ENCODE measurements at regions not wholly inside any gene's neighbourhood (a gene's known extent, or its start where the extent isn't known, plus 50 kb on each side); places are given as distances from the start of the nearest gene placed in this dataset.
"Not testable (repeated sequence)": the region's sequence is repeated elsewhere in the genome, so short reads cannot be mapped to it uniquely, and the experiment has no call there.

DNA sequence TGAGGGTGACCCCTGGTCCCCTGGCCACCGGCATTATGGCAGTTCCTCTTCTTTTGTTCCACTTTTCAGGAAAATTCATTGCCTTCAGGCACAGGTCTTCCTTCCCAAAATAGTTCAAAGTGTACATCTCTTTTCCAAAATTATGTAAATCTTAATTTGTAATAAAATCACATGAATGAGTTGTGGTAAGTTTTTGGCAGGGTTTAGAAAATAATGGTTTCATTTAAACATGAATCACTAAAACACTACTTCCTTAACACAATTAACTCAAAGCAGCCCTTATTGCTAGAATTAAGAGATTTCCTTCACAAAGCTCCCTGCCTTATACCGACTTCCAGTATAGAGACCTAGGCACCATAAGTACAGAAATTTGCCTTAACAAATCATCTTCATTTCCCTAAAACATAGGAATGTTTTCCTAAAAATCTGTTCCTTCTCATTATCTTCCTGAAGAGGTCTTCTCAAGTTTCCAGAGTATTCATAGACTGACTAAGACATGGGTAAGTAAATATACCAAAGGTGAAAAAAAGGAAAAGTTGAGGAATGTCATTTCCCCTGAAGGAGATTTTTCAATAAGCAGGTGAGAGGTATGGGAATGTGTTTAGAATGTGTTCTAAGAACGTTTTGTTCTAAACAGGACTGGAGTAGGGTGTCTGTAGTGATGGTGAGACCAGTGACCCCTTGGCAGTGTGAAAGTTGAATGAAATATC, 148.2 kb upstream of the CITED2 start:
- no peaks in the 10 kb centered on the region for H3K36me3 Mint-ChIP-seq
- no peak overlapping the region for H3K27ac Mint-ChIP-seq
- H3K4me1 Mint-ChIP-seq (ENCODE audit: low read depth): peaks cover 4% of the 10 kb centered on the region
- peaks cover 3% of the 10 kb centered on the region for H3K9me3 Mint-ChIP-seq (ENCODE audit: low read depth)
- H3K4me3 Mint-ChIP-seq: no peak overlapping the region
- peaks cover 7% of the 10 kb centered on the region for H3K27me3 Mint-ChIP-seq

DNA sequence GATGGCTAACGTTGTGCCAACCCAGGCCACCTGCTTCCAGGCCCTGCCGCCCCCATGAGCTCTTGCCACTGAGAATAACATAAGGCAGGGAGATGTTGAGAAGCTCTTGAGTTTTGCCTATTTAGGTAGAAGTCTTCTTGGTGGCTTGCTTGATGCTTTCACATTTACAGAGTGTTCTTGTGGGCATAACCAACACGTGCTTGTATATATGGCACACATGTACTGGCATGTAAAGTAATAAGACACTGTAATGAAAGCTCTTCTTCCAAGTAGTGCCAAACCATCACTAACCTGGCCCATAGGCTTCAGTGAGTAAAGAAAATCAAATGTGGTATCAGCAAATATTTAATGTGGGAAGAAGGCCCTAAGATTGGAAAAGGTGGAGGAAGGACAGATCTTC, 146.9 kb upstream of the CITED2 start:
- H3K4me1 Mint-ChIP-seq (ENCODE audit: low read depth): peaks cover 4% of the 10 kb centered on the region
- peaks cover 3% of the 10 kb centered on the region for H3K27me3 Mint-ChIP-seq
- H3K36me3 Mint-ChIP-seq: no peaks in the 10 kb centered on the region
- no peaks in the 10 kb centered on the region for H3K9me3 Mint-ChIP-seq (ENCODE audit: low read depth)
- no peak overlapping the region for H3K4me3 Mint-ChIP-seq
- H3K27ac Mint-ChIP-seq: no peak overlapping the region

DNA sequence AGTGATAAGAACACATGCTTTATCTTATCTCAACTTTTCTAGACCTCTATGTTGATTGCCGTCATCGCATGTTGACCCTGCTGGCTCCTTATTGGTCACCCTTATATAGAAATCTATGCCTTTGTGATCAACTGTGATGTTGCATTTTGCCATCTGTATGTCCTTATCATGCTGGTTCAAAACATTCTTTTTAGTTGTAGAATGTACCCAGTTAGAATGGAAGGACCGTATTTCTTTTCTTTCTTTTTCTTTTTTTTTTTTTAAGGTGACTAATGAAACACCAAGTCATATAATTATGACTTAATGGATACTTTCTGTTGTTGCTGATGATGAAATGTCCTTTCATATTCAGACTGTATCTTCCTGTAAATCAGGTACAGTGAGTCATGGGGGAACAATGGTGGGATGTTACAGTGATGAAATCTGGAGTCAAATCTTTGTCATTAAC, 145.9 kb upstream of the CITED2 start:
- H3K27ac Mint-ChIP-seq: peak overlapping the region; percentile 31
- H3K9me3 Mint-ChIP-seq (ENCODE audit: low read depth): no peaks in the 10 kb centered on the region
- H3K36me3 Mint-ChIP-seq: no peaks in the 10 kb centered on the region

DNA sequence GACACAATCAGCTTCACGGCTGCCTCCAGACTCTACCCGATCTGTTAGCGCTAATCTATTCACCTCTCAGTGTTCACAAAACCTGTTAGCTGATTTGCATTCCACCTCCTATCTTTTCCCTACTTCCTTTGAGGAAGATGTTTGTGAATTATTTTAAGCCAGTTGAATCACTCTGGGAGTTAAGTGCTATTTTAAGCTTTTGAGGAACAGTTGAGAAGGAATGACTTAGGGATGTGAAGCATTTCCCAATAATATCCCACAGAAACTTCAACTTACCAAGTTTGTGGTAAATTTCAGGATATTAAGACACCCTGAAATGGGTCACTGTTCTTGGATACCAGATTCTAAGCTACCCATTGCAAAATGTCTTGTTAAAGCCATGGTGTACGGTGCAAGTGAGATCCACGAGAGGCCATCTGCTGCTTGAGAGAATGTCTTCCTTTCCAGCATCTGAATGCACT, 145.2 kb upstream of the CITED2 start:
- Mint-ChIP-seq H3K36me3 (no peaks in the 10 kb centered on the region), H3K27me3 (peaks cover 1% of the 10 kb centered on the region), H3K4me1 (ENCODE audit: low read depth) (peaks cover 4% of the 10 kb centered on the region), H3K4me3 (no peak overlapping the region), H3K27ac (no peak overlapping the region), H3K9me3 (ENCODE audit: low read depth) (no peaks in the 10 kb centered on the region)

More for the DNA sequence above, 145.9 kb upstream of the CITED2 start:
- no peak overlapping the region for H3K4me3 Mint-ChIP-seq
- peaks cover 4% of the 10 kb centered on the region for H3K4me1 Mint-ChIP-seq (ENCODE audit: low read depth)
- peaks cover 2% of the 10 kb centered on the region for H3K27me3 Mint-ChIP-seq

DNA sequence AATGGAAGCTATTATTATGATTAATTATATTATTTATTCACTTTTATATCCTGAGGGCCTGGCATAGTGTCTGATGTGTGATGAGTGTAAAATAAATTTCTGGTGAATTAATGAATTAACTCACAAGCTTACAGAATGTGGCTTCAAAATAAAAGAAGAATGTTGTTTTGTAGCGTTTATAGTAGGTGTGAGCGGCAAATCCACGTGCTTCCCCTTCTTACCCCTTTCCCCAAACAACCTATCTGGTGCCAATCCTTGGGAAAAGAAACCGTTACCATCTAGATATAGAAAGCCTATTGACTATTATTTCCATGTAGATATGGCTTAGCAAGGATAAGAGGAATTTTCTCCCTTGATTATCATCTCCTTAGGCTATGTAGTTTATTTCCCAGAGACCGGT, 144.6 kb upstream of the CITED2 start:
- Mint-ChIP-seq H3K27me3 (peaks cover 1% of the 10 kb centered on the region), H3K9me3 (ENCODE audit: low read depth) (no peaks in the 10 kb centered on the region), H3K36me3 (no peaks in the 10 kb centered on the region), H3K27ac (no peak overlapping the region), H3K4me1 (ENCODE audit: low read depth) (peaks cover 4% of the 10 kb centered on the region), H3K4me3 (no peak overlapping the region)

DNA sequence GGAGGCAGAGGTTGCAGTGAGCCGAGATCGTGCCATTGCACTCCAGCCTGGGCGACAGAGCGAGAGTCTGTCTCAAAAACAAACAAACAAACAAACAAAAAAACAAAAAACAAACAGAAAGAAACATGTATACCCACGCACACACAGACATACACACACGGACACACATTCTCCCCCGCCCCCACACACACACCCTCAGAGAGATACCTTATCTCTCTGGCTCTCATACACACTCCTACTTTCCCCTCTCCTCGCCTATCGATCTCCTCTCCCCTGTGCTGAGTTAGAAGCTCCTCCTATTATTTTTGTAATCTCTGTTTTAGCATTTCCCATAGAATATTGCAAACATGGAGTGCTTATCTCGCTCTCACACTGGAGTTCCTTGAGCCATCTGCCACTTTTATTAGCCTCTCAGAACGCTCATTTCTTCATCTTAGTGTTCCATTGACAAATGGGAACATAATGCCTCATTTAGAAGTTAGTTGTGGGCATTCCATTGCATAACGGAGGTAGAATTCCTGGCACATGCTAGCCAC, 144.2 kb upstream of the CITED2 start:
- Mint-ChIP-seq H3K27ac (peak overlapping the region; percentile 3), H3K36me3 (no peaks in the 10 kb centered on the region), H3K9me3 (ENCODE audit: low read depth) (no peaks in the 10 kb centered on the region)

DNA sequence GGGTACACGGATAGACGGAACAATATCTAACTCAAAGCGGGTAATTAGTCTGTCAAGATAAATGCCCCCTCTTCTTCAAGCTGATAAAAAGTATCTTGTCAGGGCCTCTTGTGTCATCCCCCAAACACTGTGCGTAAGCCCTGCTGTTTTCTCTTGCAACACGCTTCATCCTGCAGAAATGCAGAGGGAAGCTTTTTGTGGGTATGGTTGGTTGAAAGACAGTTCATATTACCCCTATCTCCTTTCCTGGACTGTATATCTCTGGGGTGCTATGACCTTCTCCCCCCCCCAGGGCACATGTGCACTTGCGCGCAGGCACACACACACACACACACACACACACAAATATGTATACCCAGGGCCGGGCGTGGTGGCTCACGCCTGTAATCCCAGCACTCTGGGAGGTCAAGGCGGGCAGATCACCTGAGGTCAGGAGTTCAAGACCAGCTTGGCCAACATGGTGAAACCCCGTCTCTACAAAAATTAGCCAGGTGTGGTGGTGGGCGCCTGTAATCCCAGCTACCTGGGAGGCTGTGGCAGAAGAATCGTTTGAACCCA, 143.6 kb upstream of the CITED2 start:
- H3K9me3 Mint-ChIP-seq (ENCODE audit: low read depth); H3K27ac Mint-ChIP-seq; H3K27me3 Mint-ChIP-seq; H3K36me3 Mint-ChIP-seq; H3K4me3 Mint-ChIP-seq; H3K4me1 Mint-ChIP-seq (ENCODE audit: low read depth): not testable (repeated sequence)

More for the DNA sequence above, 144.2 kb upstream of the CITED2 start:
- H3K4me1 Mint-ChIP-seq (ENCODE audit: low read depth): peaks cover 4% of the 10 kb centered on the region
- no peak overlapping the region for H3K4me3 Mint-ChIP-seq
- peaks cover 1% of the 10 kb centered on the region for H3K27me3 Mint-ChIP-seq

DNA sequence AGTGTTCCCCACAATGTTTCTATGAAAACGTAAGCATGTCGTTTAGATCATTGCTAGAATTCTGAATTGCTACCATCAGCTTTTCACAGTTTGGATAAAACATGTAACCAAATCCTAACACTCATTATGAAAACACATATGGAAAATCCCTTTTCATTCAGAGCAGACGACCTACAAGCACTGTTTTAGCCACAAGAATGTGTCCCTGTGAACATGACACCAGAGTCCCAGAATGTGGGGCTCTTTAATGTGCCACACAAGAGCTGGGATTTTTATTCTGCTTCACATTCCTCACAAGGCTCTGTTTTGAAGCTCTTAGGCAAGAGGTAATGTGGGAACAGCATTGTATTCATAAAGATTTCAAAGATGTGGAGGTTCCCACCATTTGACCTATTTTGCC, 141.1 kb upstream of the CITED2 start:
- Mint-ChIP-seq H3K4me1 (ENCODE audit: low read depth) (peaks cover 1% of the 10 kb centered on the region), H3K9me3 (ENCODE audit: low read depth) (no peaks in the 10 kb centered on the region), H3K27me3 (peaks cover 1% of the 10 kb centered on the region), H3K27ac (no peak overlapping the region), H3K4me3 (no peak overlapping the region), H3K36me3 (no peaks in the 10 kb centered on the region)

DNA sequence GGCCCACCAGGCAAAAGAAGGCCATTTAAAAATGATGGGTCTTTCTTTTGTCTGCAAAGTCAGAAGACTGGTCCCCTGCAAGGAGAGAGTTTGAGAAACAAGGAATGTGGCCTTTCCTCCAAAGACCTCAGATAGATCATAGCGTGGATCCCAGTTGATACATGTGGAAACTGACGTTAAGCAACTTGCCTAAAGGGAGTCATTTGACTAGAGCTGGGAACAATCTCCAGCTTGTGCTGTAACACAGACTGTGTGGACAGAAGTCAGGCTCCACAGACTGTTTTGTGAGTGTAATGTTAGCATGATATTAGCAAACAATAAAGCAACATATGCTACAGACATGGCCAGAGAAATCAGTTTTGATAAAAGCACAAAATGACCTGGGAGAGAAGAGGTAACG, 140.4 kb upstream of the CITED2 start:
- H3K4me3 Mint-ChIP-seq: no peak overlapping the region
- H3K4me1 Mint-ChIP-seq (ENCODE audit: low read depth): no peaks in the 10 kb centered on the region
- no peaks in the 10 kb centered on the region for H3K36me3 Mint-ChIP-seq
- H3K27ac Mint-ChIP-seq: no peak overlapping the region
- peaks cover 1% of the 10 kb centered on the region for H3K27me3 Mint-ChIP-seq
- H3K9me3 Mint-ChIP-seq (ENCODE audit: low read depth): no peaks in the 10 kb centered on the region

DNA sequence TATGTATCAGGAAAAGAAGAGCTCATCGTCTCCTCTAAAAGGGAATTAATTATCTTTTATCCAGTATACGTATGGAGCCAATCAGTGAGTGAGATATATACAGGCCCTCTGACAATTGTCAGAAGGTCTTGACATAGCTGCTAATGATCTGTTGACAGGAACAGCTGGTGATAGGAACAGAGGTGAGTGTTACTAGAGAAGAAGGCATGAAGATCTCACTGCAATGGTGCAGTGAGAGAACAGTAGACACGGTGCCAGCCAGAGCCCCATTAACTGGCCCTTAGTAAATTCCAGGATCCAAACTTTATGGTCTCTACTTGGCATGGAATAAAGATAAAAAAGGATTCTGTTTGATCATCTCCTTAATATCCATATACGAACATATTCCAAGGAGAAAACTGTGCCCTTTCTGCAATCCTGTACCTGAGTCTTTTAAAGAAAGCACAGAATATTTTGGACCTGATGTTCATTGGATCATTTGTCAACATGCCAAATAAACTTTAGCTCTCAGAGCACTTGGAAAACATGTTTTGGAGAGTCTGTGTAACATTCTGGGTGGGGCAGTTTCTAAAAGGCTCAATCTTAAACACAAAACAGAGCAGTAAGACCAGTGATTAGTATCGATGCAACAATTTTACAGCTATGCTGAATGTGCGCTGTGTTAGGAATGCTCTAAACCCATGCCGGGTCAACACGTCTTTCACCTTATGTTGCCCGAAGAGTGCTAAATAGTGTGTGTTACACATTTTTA, 135.8 kb upstream of the CITED2 start:
- Mint-ChIP-seq H3K27ac (no peak overlapping the region), H3K4me1 (ENCODE audit: low read depth) (no peaks in the 10 kb centered on the region), H3K9me3 (ENCODE audit: low read depth) (no peaks in the 10 kb centered on the region), H3K27me3 (peaks cover 2% of the 10 kb centered on the region), H3K4me3 (no peak overlapping the region), H3K36me3 (peaks cover 3% of the 10 kb centered on the region)

DNA sequence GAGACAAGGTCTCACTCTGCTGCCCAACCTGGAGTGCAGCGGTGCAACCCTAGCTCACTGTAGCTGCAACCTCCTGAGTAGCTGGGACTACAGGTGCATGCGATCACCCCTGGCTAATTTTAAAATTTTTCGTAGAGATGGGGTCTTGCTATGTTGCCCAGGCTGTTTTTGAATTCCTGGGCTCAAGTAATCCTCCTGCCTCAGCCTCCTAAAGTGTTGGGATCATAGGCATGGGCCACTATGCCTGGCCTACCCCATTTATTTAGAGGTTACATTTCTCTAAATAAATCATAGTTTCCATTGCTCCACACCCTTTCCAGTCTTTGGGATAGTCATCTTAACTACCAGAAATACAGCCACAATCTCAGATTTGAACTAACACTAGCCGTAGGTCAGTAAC, 134.7 kb upstream of the CITED2 start:
- peaks cover 2% of the 10 kb centered on the region for H3K27me3 Mint-ChIP-seq
- no peaks in the 10 kb centered on the region for H3K9me3 Mint-ChIP-seq (ENCODE audit: low read depth)
- H3K27ac Mint-ChIP-seq: no peak overlapping the region
- H3K4me1 Mint-ChIP-seq (ENCODE audit: low read depth): no peaks in the 10 kb centered on the region
- peaks cover 3% of the 10 kb centered on the region for H3K36me3 Mint-ChIP-seq
- H3K4me3 Mint-ChIP-seq: no peak overlapping the region

DNA sequence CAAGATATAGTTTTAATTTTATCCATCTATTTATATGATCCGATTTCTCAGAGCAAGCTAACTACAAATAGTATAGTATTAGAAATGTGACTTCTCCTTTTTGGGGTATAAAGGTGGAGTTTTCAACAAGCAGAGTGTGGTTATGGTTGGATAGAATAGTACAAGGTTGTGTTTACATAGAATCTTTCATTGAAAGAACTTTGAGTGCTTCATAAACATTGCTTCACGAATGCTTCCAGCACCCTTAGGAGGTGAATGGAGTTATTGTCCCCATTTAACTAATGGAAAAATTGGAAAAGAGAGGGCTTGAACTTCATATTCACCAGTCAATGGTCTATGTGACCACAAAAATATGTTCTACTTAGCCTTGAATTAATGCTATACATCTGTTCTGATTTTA, 134.1 kb upstream of the CITED2 start:
- Mint-ChIP-seq H3K9me3 (ENCODE audit: low read depth) (no peaks in the 10 kb centered on the region), H3K4me1 (ENCODE audit: low read depth) (no peaks in the 10 kb centered on the region), H3K27ac (no peak overlapping the region), H3K4me3 (no peak overlapping the region), H3K36me3 (peaks cover 3% of the 10 kb centered on the region), H3K27me3 (peaks cover 2% of the 10 kb centered on the region)

DNA sequence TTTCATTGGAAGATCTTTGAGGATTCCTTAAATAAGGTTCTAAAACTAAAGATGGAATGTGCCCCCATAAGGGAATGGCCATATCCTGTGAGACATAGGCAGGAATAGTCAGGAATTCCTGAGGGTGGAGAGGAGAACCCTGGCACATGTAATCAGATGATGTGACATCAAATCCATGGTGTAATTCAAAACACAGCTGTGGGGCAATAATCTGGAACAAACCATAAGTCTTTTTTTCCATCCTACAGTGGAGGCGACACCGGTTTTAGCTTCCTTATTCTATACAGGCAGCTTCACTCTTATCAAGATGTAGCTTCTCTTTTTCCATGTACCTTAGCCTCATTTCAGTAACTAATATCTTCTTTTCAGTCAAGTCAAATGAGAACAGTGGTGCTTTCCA, 133.6 kb upstream of the CITED2 start:
- H3K36me3 Mint-ChIP-seq: peaks cover 3% of the 10 kb centered on the region
- no peak overlapping the region for H3K4me3 Mint-ChIP-seq
- peaks cover 2% of the 10 kb centered on the region for H3K27me3 Mint-ChIP-seq
- no peaks in the 10 kb centered on the region for H3K4me1 Mint-ChIP-seq (ENCODE audit: low read depth)
- no peaks in the 10 kb centered on the region for H3K9me3 Mint-ChIP-seq (ENCODE audit: low read depth)
- H3K27ac Mint-ChIP-seq: no peak overlapping the region

DNA sequence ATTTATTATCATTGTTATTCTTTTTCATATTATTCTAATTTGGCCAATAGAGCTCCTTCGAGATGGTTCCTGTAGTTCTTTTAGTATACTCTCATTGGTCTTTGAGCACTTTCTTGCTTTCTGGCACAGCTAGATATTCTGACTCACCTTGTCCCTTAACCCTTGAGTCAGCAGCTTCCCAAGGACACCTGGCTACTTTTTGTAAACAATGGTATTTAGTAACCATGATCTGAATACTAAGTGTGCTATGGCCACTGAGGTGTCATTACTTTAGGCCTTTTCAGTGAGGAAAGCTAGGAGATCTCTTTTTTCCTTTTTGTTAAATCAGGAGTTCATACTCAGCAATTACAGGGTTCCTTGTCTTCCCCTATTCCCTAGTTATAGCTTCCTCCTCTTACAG, 126.5 kb upstream of the CITED2 start:
- no peaks in the 10 kb centered on the region for H3K9me3 Mint-ChIP-seq (ENCODE audit: low read depth)
- H3K27me3 Mint-ChIP-seq: no peaks in the 10 kb centered on the region
- H3K36me3 Mint-ChIP-seq: no peaks in the 10 kb centered on the region
- no peak overlapping the region for H3K4me3 Mint-ChIP-seq
- no peak overlapping the region for H3K27ac Mint-ChIP-seq
- no peaks in the 10 kb centered on the region for H3K4me1 Mint-ChIP-seq (ENCODE audit: low read depth)

DNA sequence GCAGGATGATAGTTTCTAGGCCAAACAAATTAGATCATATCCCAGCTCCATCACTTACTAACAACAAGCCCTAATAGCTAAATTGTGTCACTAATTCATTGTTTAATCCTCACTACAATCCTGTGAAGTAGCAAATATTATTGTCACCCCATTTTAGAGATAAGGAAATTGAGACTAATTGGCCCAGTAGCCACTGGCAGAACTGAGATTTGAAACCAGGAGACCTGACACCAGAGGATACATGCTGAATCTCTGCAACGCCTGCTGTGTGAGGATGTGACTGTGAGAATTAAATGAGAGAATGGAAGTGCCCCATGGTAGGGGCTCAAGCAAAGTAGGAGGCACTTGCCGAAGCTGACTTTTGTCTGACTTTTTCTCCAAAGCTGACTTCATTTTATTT, 124.3 kb upstream of the CITED2 start:
- Mint-ChIP-seq H3K9me3 (ENCODE audit: low read depth) (no peaks in the 10 kb centered on the region), H3K4me3 (no peak overlapping the region), H3K4me1 (ENCODE audit: low read depth) (no peaks in the 10 kb centered on the region), H3K27ac (no peak overlapping the region), H3K36me3 (no peaks in the 10 kb centered on the region), H3K27me3 (no peaks in the 10 kb centered on the region)
